GM04503 (cell line): ENCODE measurements at regions not wholly inside any gene's neighbourhood (a gene's known extent, or its start where the extent isn't known, plus 50 kb on each side); places are given as distances from the start of the nearest gene placed in this dataset.

Source experiments
- DNase-seq: peaks from one replicate; pipeline ENCODE4 v3.0.0-alpha.2; 2012; ENCODE audit warnings: low read depth

- no peak for DNase-seq
Observed at GRCh38 chr1:90558754-90559378, 158.2 kb downstream of the BARHL2 start.

- no peak for DNase-seq
Observed at GRCh38 chr1:90558126-90558525, 159.0 kb downstream of the BARHL2 start.

- DNase-seq = no peak
Observed at GRCh38 chr1:90557706-90558105, 159.4 kb downstream of the BARHL2 start.

GRCh38 chr1:90550626-90551406, 166.3 kb downstream of the BARHL2 start:
- no peak for DNase-seq

GRCh38 chr1:90544356-90544755, 172.7 kb downstream of the BARHL2 start:
- no peak for DNase-seq

DNA sequence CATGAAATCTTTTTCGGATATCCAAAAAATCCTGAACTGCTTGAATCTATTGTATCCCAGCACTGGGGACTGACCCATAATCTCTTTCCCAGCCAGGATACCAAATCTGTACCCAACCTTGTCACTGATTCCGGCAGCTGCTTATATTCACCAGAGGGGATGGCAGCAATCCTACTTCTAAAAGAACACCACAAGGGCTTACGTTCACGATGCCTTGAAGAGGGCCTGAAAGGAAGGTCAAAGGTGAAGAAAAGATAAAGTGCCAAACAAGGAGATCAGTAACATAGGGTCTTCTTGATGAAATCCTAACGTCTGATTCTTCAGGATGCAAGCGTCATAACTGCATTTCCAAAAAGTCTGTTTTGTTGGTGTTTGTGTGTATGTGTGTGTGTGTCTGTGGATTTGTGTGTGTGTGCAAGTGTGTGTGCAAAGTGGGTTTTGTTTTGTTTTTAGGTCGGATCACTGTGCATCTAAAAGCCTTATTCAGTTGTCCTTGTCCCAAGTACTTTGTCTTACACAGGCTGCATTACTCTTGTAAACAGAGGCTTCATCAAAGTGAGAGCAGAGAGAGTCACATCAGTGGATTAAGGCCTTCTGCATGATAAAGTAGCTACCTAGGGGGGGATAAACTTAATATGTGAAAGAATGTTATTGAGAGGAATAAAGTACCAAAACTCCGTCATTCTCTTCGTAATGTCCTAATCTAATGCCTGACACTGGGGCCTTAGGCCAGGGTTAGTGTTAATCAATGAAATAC, 179.3 kb downstream of the BARHL2 start:
- no peak for DNase-seq

- DNase-seq = no peak
Observed at GRCh38 chr1:90534663-90535295, 182.3 kb downstream of the BARHL2 start.

- no peak for DNase-seq
Observed at GRCh38 chr1:90534116-90534515, 183.0 kb downstream of the BARHL2 start.

- no peak for DNase-seq
Observed at GRCh38 chr1:90526954-90527353, 190.1 kb downstream of the BARHL2 start.

- DNase-seq = no peak
Observed at GRCh38 chr1:90522432-90522831, 194.7 kb downstream of the BARHL2 start.

GRCh38 chr1:90513956-90514355, 203.1 kb downstream of the BARHL2 start:
- no peak for DNase-seq

DNA sequence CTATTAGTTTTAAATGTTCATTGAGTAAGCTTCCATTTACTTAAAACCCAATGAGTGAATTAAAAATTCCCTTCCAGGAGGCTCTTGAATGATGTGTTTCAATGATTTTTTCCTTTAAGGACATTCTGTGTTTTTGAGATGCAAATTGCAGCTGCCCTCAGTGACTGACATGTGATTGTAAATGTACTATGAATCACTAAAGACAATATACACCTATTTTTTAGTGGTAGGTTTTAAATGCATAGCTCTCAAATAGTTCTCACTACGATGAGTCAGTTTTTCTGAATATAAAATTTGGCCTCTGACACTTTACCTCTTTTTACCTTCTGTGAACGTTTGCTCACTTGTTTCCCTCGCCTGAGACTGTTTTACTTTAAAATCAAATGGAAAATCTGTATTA, 204.7 kb downstream of the BARHL2 start:
- no peak for DNase-seq

- no peak for DNase-seq
Observed at GRCh38 chr1:90510143-90510542, 207.0 kb downstream of the BARHL2 start.

GRCh38 chr1:90509225-90510048, 207.7 kb downstream of the BARHL2 start:
- no peak for DNase-seq

DNA sequence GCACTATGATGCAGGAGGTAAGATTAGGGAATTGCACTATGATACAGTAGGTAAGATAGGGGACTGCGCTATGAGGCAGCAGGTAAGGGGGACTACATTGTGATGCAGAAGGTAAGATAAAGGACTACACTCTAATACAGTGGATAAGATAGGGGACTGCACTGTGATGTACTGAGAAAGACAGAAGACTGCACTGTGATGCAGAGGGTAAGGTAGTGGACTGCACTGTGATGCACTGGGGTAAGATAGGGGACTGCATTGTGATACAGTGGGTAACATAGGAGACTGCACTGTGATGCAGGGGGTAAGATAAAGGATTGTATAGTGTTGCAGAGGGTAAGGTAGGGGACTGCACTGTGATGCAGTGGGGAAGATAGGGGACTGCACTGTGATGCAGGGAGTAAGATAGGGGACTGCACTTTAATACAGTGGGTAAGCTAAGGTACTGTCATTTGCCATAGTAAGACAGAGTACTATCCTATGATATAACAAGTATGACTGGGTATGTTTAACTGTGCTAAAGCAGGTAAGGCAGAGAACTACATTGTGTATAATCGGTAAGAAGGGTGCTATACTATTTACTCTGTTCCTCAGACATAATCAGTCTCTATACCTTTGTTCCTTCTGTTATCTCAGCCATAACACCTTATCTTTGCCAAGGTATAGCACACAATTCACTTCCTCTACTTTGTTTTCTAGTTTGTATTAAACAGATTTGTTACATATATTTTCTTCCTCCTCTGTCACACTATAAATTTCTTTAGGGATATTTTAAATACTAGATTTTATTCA, 208.5 kb downstream of the BARHL2 start:
- no peak for DNase-seq

GRCh38 chr1:90507173-90507572, 209.9 kb downstream of the BARHL2 start:
- no peak for DNase-seq

DNA sequence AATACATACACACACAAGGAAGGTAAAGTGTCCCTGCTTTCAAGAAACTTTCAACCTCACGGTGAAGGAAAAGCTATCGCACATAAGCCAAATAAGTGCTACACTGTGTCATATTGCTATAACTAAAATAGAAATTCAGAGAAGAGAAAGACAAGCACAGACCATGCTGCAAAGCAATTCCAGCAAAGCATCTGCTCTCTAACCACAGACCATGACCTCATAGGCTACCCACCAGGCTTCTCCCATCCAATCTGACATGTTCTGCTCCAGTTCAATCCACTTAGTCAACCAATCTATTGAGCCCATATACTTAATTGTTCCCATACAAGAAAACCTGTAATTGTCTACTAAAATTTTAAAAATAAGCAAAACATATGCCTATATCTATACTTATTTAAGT, 211.3 kb downstream of the BARHL2 start:
- no peak for DNase-seq

GRCh38 chr1:90504509-90504908, 212.6 kb downstream of the BARHL2 start:
- DNase-seq = no peak

DNA sequence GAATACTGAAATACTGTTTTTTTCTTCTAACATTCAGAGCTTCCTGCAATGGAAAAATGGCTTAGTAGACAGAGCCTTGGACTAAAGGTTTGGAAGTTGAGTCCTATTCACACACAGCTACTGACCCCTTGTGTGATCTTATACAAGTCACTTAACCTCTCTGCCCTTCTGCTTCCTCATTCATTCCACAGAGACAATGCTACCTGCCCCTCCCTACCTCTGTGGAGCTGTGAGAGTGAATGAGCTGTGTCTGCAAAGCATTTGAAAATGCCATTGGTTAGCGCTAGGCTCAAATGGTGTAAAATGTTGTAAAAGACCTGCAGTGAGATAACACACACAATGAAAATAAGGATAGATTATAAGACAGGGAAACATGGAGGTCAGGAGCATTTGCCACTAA, 214.4 kb downstream of the BARHL2 start:
- DNase-seq = no peak

DNA sequence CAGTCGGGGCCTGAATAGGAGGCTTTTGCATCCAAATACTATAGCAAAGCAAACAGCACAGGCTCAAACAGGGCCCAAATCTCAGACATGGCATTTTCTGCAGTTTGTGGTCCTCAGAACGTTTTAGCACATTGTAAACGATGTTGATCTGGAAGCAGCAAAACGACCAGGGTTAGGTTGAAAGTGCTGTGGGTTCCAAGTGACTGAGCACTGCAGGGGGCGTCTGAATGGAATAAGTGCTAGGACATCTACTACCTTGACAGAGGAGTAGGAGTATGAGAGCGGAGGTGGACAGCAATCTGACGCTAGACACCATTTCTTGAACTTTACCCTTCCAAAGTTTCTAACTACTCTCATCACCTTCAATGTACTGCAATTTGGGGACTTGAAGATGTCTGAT, 214.9 kb downstream of the BARHL2 start:
- DNase-seq = no peak

DNA sequence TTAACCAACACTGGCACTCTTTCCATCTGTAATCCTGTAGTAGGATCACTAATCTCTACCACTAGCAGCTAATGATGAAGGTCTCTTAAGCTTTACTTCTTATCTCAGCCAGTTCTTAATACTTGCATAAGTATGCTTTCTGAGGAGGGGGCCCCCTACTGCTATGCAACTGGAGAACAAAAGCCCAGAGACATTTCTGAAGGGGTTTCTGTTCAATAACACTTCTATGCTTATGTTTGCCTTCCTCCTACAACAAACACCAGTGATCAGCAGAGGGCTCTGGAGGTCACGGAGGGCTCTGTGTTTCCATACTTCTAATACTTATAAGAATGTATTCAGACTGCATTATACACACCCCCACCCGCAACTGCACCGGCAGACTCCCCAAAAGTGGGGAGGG, 215.8 kb downstream of the BARHL2 start:
- DNase-seq = no peak
